HFF-Myc (cell line): ENCODE measurements at regions not wholly inside any gene's neighbourhood (a gene's known extent, or its start where the extent isn't known, plus 50 kb on each side); places are given as distances from the start of the nearest gene placed in this dataset.

ENCODE experiments used
- DNase-seq: peaks from one replicate; pipeline ENCODE4 v3.0.0-alpha.2; 2011; ENCODE audit warnings: low read depth; ENCODE audit errors: extremely low read depth
- H3K4me3 ChIP-seq: replicated peaks from 2 replicates; pipeline ENCODE4 v1.5.1; 2011; ENCODE audit warnings: low read depth, mild to moderate bottlenecking, control low read depth, low read length
- CTCF ChIP-seq: IDR thresholded peaks from 2 replicates; pipeline ENCODE4 v1.5.1; 2012; ENCODE audit warnings: mild to moderate bottlenecking, low read depth, low read length, control low read depth; ENCODE audit errors: missing control alignments

DNA sequence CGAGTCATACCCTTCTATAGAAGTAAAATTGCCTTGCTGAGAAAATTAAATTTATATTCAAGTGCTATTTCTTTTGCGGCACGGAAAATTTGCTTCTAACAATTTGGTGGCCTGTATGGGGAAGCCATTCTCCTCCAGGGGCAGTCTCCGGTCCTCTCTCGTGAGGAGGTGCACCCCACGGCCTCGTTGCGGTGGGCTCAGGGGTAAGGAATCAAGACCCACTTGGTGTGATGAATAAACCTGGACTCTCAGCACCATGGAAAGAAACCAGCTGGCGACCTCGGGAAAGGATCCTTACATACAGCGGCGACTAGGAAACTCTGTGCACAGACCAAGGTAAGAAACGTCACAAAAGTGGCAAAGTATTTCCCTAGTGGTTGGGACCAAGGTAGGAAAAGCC is 252.9 kb downstream of the DPY19L2 start:
- no peak for TF ChIP-seq CTCF
- H3K4me3 ChIP-seq: no peak overlapping the region
- DNase-seq: no peak

DNA sequence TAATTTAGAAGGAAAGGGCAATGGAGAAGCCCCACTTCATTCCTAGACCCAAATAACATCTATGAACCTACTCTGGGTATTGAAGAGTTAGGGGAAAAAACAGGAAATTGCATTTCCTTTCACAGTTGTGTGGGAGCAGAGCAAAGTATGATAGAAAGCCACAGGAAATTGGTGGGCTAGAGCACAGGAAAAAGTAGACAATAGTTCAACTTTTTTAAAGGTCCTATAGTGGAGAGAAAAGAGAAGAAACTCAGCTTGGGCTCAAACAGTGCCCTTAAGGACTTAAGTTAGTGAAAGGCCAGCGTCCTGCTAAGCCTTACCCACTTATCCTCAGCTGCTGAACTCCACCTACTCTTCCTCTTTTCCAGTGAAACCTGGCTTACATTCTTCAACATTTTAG is 258.1 kb downstream of the DPY19L2 start:
- TF ChIP-seq CTCF: no peak
- no peak for DNase-seq
- H3K4me3 ChIP-seq: no peak overlapping the region

GRCh38 chr12:63406781-63407180 is 255.8 kb upstream of the AVPR1A start:
- DNase-seq: no peak
- no peak for TF ChIP-seq CTCF
- no peak overlapping the region for H3K4me3 ChIP-seq

- H3K4me3 ChIP-seq: no peak overlapping the region
- no peak for TF ChIP-seq CTCF
- no peak for DNase-seq
These were observed 253.6 kb upstream of the AVPR1A start for GRCh38 chr12:63404611-63405010.

DNA sequence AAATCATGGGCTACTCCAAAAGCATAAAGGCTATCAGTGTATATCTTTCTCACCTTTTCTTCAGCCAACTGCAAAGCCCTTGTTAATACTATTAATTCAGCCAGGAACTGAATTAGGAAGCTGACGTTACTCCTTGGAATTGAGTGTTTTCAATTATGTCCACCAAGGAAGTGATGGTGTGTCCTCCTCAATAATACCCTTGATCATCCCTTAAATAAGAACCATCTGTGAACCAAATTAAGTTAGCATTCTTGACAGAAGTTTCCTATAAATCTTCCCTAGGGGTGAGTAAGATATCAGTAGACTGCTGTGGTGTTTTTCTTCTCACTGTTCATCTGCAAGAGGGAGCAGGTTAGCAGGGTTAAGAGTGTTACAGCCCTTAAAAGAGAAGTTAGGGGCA is 252.3 kb upstream of the AVPR1A start:
- no peak for TF ChIP-seq CTCF
- no peak overlapping the region for H3K4me3 ChIP-seq
- DNase-seq: peak; percentile 30

GRCh38 chr12:63400718-63401117 is 249.7 kb upstream of the AVPR1A start:
- TF ChIP-seq CTCF: no peak
- peak; percentile 50 for DNase-seq
- no peak overlapping the region for H3K4me3 ChIP-seq

DNA sequence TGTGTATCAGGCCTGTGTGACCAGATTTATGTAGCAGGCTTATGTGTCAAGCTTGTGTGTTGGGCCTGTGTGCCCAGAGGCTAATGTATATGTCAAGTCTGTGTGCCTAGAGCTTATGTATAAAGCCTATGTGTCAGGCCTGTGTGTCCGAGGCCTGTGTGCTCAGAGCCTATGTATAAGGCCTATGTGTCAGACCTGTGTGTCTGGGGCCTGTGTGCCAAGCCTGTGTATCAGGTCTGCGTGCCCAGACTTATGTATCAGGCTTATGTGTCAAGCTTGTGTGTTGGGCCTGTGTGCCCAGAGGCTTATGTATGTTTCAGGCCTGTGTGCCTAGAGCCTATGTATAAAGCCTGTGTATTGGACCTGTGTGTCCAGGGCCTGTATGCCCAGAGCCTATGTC is 249.3 kb upstream of the AVPR1A start:
- no peak for TF ChIP-seq CTCF
- no peak for DNase-seq
- H3K4me3 ChIP-seq: no peak overlapping the region
